Pulmonary artery endothelial cell (primary cell): ENCODE measurements at regions not wholly inside any gene's neighbourhood (a gene's known extent, or its start where the extent isn't known, plus 50 kb on each side); places are given as distances from the start of the nearest gene placed in this dataset.
"Not testable (repeated sequence)": the region's sequence is repeated elsewhere in the genome, so short reads cannot be mapped to it uniquely, and the experiment has no call there.

Experiments
- DNase-seq: peaks from one replicate; pipeline ENCODE4 v3.0.0-alpha.2; 2011; ENCODE audit warnings: low read depth, low spot score

- DNase-seq: no peak
Measured at GRCh38 chr6:169101036-169101805, 152.4 kb downstream of the THBS2 start.

- no peak for DNase-seq
Measured at GRCh38 chr6:169099411-169100202, 154.0 kb downstream of the THBS2 start.

- not testable (repeated sequence) for DNase-seq
Measured at GRCh38 chr6:169098651-169099050, 155.0 kb downstream of the THBS2 start.

GRCh38 chr6:169098116-169098515, 155.5 kb downstream of the THBS2 start:
- no peak for DNase-seq

GRCh38 chr6:169097381-169097959, 156.2 kb downstream of the THBS2 start:
- no peak for DNase-seq

GRCh38 chr6:169096388-169096787, 157.3 kb downstream of the THBS2 start:
- no peak for DNase-seq

GRCh38 chr6:169095153-169095552, 158.5 kb downstream of the THBS2 start:
- DNase-seq: no peak

GRCh38 chr6:169094552-169094950, 159.1 kb downstream of the THBS2 start:
- DNase-seq: no peak

- DNase-seq: no peak
Measured at GRCh38 chr6:169093770-169094551, 159.7 kb downstream of the THBS2 start.

GRCh38 chr6:169093066-169093723, 160.5 kb downstream of the THBS2 start:
- DNase-seq: no peak

- no peak for DNase-seq
Measured at GRCh38 chr6:169092375-169092774, 161.3 kb downstream of the THBS2 start.

- not testable (repeated sequence) for DNase-seq
Measured at GRCh38 chr6:169090514-169091127, 163.0 kb downstream of the THBS2 start.

GRCh38 chr6:169088762-169089161, 164.9 kb downstream of the THBS2 start:
- DNase-seq: no peak

- DNase-seq: no peak
Measured at GRCh38 chr6:169087443-169088041, 166.1 kb downstream of the THBS2 start.

- DNase-seq: not testable (repeated sequence)
Measured at GRCh38 chr6:169086616-169087015, 167.0 kb downstream of the THBS2 start.

- DNase-seq: no peak
Measured at GRCh38 chr6:169086020-169086419, 167.6 kb downstream of the THBS2 start.

- no peak for DNase-seq
Measured at GRCh38 chr6:169085466-169085865, 168.2 kb downstream of the THBS2 start.

GRCh38 chr6:169084557-169084956, 169.1 kb downstream of the THBS2 start:
- DNase-seq: not testable (repeated sequence)

- no peak for DNase-seq
Measured at GRCh38 chr6:169084067-169084466, 169.6 kb downstream of the THBS2 start.

GRCh38 chr6:169083508-169083874, 170.2 kb downstream of the THBS2 start:
- no peak for DNase-seq
